ENCODE measurements at regions not wholly inside any gene's neighbourhood (a gene's known extent, or its start where the extent isn't known, plus 50 kb on each side); places are given as distances from the start of the nearest gene placed in this dataset.
"Not testable (repeated sequence)": the region's sequence is repeated elsewhere in the genome, so short reads cannot be mapped to it uniquely, and the experiment has no call there.

GRCh38 chr17:5893741-5894140, 176.4 kb upstream of the WSCD1 start:
- Histone ChIP-seq H3K4me3 (no peak overlapping the region), H3K36me3 (no peaks in the 10 kb centered on the region), H3K9me3 (ENCODE audit: low read depth) (no peaks in the 10 kb centered on the region), H3K27ac (no peak overlapping the region), H3K27me3 (no peaks in the 10 kb centered on the region), H3K4me1 (ENCODE audit: low read depth) (no peaks in the 10 kb centered on the region)
- TF ChIP-seq CTCF (IDR thresholded peaks at IDR 0.05; ENCODE audit: low read depth, low read length), result no peak
- DNase-seq (ENCODE audit: low read depth in 1 of 2, low spot score in 1 of 2), result no peak

- H3K4me3 ChIP-seq, result no peak overlapping the region
Measured at GRCh38 chr17:5895276-5895675, 174.9 kb upstream of the WSCD1 start.

GRCh38 chr17:5896215-5896614, 174.0 kb upstream of the WSCD1 start:
- DNase-seq (ENCODE audit: low read depth in 1 of 2, low spot score in 1 of 2), result no peak
- TF ChIP-seq CTCF (IDR thresholded peaks at IDR 0.05; ENCODE audit: low read depth, low read length), result no peak
- no peaks in the 10 kb centered on the region for H3K4me1 ChIP-seq (ENCODE audit: low read depth)
- H3K36me3 ChIP-seq, result no peaks in the 10 kb centered on the region
- H3K4me3 ChIP-seq, result no peak overlapping the region
- H3K27ac ChIP-seq, result no peak overlapping the region
- no peaks in the 10 kb centered on the region for H3K27me3 ChIP-seq
- no peaks in the 10 kb centered on the region for H3K9me3 ChIP-seq (ENCODE audit: low read depth)

More at GRCh38 chr17:5895276-5895675, 174.9 kb upstream of the WSCD1 start:
- H3K9me3 ChIP-seq (ENCODE audit: low read depth), result no peaks in the 10 kb centered on the region
- no peaks in the 10 kb centered on the region for H3K27me3 ChIP-seq
- no peaks in the 10 kb centered on the region for H3K36me3 ChIP-seq
- TF ChIP-seq CTCF (IDR thresholded peaks at IDR 0.05; ENCODE audit: low read depth, low read length), result no peak
- no peak for DNase-seq (ENCODE audit: low read depth in 1 of 2, low spot score in 1 of 2)
- H3K4me1 ChIP-seq (ENCODE audit: low read depth), result no peaks in the 10 kb centered on the region
- H3K27ac ChIP-seq, result no peak overlapping the region

GRCh38 chr17:5897275-5897911, 172.8 kb upstream of the WSCD1 start:
- Histone ChIP-seq H3K4me1 (ENCODE audit: low read depth) (no peaks in the 10 kb centered on the region), H3K9me3 (ENCODE audit: low read depth) (no peaks in the 10 kb centered on the region), H3K27me3 (no peaks in the 10 kb centered on the region), H3K27ac (no peak overlapping the region), H3K4me3 (no peak overlapping the region), H3K36me3 (no peaks in the 10 kb centered on the region)
- DNase-seq (ENCODE audit: low read depth in 1 of 2, low spot score in 1 of 2), result no peak
- no peak for TF ChIP-seq CTCF (IDR thresholded peaks at IDR 0.05; ENCODE audit: low read depth, low read length)

- H3K36me3 ChIP-seq; H3K4me1 ChIP-seq (ENCODE audit: low read depth); H3K27ac ChIP-seq; DNase-seq (ENCODE audit: low read depth in 1 of 2, low spot score in 1 of 2); H3K9me3 ChIP-seq (ENCODE audit: low read depth); H3K4me3 ChIP-seq; H3K27me3 ChIP-seq: not testable (repeated sequence)
Measured at GRCh38 chr17:5897981-5898380, 172.2 kb upstream of the WSCD1 start.

- H3K4me3 ChIP-seq, result no peak overlapping the region
- H3K4me1 ChIP-seq (ENCODE audit: low read depth), result no peaks in the 10 kb centered on the region
- no peaks in the 10 kb centered on the region for H3K27me3 ChIP-seq
- H3K9me3 ChIP-seq (ENCODE audit: low read depth), result no peaks in the 10 kb centered on the region
- DNase-seq (ENCODE audit: low read depth in 1 of 2, low spot score in 1 of 2), result no peak
- no peak overlapping the region for H3K27ac ChIP-seq
- no peak for TF ChIP-seq CTCF (IDR thresholded peaks at IDR 0.05; ENCODE audit: low read depth, low read length)
- H3K36me3 ChIP-seq, result no peaks in the 10 kb centered on the region
Measured at GRCh38 chr17:5898406-5898805, 171.8 kb upstream of the WSCD1 start.
